Mucosa of rectum (tissue), 2 donors: ENCODE measurements at regions not wholly inside any gene's neighbourhood (a gene's known extent, or its start where the extent isn't known, plus 50 kb on each side); places are given as distances from the start of the nearest gene placed in this dataset.

Experiments used
- H3K27ac ChIP-seq, 2 donors: one replicate each; pipeline ENCODE4 v1.7.0; 2013; ENCODE audit warnings: inconsistent platforms in 2 of 2, low read depth in 2 of 2, low read length in 2 of 2
- H3K27me3 ChIP-seq, 2 donors: one replicate each; pipeline ENCODE4 v1.7.0; 2013; ENCODE audit warnings: low read length in 2 of 2; ENCODE audit not compliant: control insufficient read depth in 2 of 2, insufficient read depth in 2 of 2
- H3K36me3 ChIP-seq, 2 donors: one replicate each; pipeline ENCODE4 v1.7.0; 2013; ENCODE audit warnings: low read length in 2 of 2; ENCODE audit not compliant: control insufficient read depth in 2 of 2, insufficient read depth in 2 of 2
- H3K4me1 ChIP-seq, 2 donors: one replicate each; pipeline ENCODE4 v1.7.0; 2013; ENCODE audit warnings: low read length in 2 of 2, mild to moderate bottlenecking in 1 of 2; ENCODE audit not compliant: control insufficient read depth in 2 of 2, insufficient read depth in 2 of 2
- H3K4me3 ChIP-seq, 2 donors: one replicate each; pipeline ENCODE4 v1.7.0; 2013; ENCODE audit warnings: low read length in 2 of 2
- H3K9ac ChIP-seq, 2 donors: one replicate each; pipeline ENCODE4 v1.7.0; 2013; ENCODE audit warnings: low read length in 2 of 2, low read depth in 1 of 2, mild to moderate bottlenecking in 1 of 2
- H3K9me3 ChIP-seq, 2 donors: one replicate each; pipeline ENCODE4 v1.7.0; 2013; ENCODE audit warnings: low read length in 2 of 2; ENCODE audit not compliant: control insufficient read depth in 2 of 2
- donor health status: healthy.
- donor health status: Normal muscosa, but diverticular disease.

DNA sequence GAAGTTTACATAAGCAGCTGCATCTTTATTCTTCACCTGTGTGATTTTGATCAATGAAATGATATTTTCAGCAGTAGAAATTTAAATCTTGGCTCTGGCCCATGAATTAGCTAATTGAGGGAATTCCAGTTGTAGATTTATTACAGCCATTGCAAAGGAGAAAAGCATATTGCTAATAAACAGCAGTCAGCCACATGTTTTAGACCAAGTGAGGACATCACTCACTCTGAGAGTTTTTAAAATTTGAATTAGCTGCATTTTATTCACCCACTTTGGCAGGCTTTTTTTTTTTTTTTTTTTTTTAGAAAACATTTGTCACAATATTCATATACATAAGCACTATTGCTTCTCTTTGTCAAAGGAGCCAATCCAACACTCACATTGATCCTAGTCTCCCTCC lies 479.4 kb upstream of the VRK2 start:
- H3K4me3 ChIP-seq = no peak overlapping the region
- no peaks in the 10 kb centered on the region for H3K9me3 ChIP-seq
- H3K27ac ChIP-seq = no peak overlapping the region
- H3K36me3 ChIP-seq = no peaks in the 10 kb centered on the region
- H3K9ac ChIP-seq = no peak overlapping the region
- no peaks in the 10 kb centered on the region for H3K4me1 ChIP-seq
- H3K27me3 ChIP-seq = no peaks in the 10 kb centered on the region

GRCh38 chr2:57569396-57569795 lies 477.2 kb upstream of the VRK2 start:
- Histone ChIP-seq H3K9me3 (no peaks in the 10 kb centered on the region), H3K4me1 (no peaks in the 10 kb centered on the region), H3K4me3 (no peak overlapping the region), H3K36me3 (no peaks in the 10 kb centered on the region), H3K9ac (no peak overlapping the region), H3K27me3 (no peaks in the 10 kb centered on the region), H3K27ac (no peak overlapping the region)

DNA sequence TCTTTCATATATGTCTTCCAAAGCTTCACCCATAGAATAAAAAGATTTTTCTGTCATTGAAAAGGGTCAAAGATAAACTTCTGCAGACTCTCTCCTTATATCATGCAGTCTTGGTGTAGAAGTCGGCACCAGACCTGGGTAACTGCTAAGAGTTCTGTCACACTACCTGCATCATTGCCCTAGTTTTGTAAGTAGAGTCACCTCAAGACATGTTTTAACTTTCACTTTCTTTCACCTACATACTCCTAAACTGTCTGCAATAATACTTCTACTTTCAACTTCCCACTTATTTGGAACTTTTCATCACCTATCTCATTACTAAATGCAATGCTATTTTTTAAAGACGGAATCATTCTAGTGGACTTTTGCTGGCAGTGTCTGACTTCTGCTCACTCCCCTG lies 475.6 kb upstream of the VRK2 start:
- Histone ChIP-seq H3K9me3 (peaks cover 0 to 2% of the 10 kb centered on the region in 2 donors), H3K27ac (no peak overlapping the region), H3K4me3 (no peak overlapping the region), H3K27me3 (no peaks in the 10 kb centered on the region), H3K9ac (no peak overlapping the region), H3K36me3 (no peaks in the 10 kb centered on the region), H3K4me1 (no peaks in the 10 kb centered on the region)

- Histone ChIP-seq H3K36me3 (no peaks in the 10 kb centered on the region), H3K27me3 (no peaks in the 10 kb centered on the region), H3K27ac (no peak overlapping the region), H3K9me3 (peaks cover 0 to 2% of the 10 kb centered on the region in 2 donors), H3K4me3 (no peak overlapping the region), H3K9ac (no peak overlapping the region), H3K4me1 (no peaks in the 10 kb centered on the region)
Measured at GRCh38 chr2:57575700-57576268, 470.8 kb upstream of the VRK2 start.

DNA sequence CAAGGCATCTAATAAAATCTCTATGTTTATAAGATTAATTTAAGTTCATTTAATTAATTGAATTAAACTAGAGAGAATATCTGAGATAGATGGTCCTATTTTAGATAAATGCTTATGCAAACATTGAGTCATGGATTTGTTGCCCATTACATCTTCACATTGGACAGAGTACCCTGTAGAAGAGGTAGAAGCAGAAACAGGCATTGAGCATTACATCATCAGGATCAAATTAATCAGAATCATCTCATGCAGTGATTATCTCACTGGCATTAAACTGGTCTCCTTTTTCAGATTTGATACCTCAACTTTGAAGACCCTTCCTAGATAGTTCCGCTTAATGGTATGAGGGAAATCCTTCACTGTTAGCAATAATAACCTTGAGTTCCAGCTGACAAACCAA lies 469.6 kb upstream of the VRK2 start:
- no peaks in the 10 kb centered on the region for H3K4me1 ChIP-seq
- H3K4me3 ChIP-seq = no peak overlapping the region
- no peak overlapping the region for H3K9ac ChIP-seq
- peaks cover 0 to 2% of the 10 kb centered on the region in 2 donors for H3K9me3 ChIP-seq
- H3K27me3 ChIP-seq = no peaks in the 10 kb centered on the region
- no peak overlapping the region for H3K27ac ChIP-seq
- H3K36me3 ChIP-seq = no peaks in the 10 kb centered on the region

GRCh38 chr2:57597940-57598339 lies 448.7 kb upstream of the VRK2 start:
- H3K27ac ChIP-seq = no peak overlapping the region
- H3K4me1 ChIP-seq = no peaks in the 10 kb centered on the region
- no peaks in the 10 kb centered on the region for H3K27me3 ChIP-seq
- no peak overlapping the region for H3K9ac ChIP-seq
- H3K9me3 ChIP-seq = no peaks in the 10 kb centered on the region
- no peaks in the 10 kb centered on the region for H3K36me3 ChIP-seq
- H3K4me3 ChIP-seq = no peak overlapping the region

DNA sequence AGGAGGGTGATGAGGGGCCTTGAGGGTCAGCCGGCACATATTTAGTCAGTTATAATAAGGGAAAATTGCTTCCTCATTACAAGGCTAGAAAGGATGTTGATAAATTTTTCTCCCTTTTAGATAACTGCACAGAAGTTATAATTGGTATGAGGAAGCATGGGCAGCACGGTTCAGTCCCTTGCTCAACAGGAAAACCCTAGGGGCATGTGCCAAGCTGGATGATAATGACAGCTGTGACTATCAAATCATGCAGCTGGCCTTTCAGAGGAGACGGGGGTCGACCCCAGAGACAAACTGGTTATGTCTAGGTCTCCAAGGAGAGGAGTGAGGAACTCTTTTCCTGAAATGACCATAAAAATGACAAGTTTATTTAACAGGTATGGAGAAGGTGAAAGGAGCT lies 448.1 kb upstream of the VRK2 start:
- H3K9ac ChIP-seq = no peak overlapping the region
- H3K4me1 ChIP-seq = no peaks in the 10 kb centered on the region
- H3K27ac ChIP-seq = no peak overlapping the region
- no peaks in the 10 kb centered on the region for H3K27me3 ChIP-seq
- H3K4me3 ChIP-seq = no peak overlapping the region
- no peaks in the 10 kb centered on the region for H3K9me3 ChIP-seq
- H3K36me3 ChIP-seq = no peaks in the 10 kb centered on the region

DNA sequence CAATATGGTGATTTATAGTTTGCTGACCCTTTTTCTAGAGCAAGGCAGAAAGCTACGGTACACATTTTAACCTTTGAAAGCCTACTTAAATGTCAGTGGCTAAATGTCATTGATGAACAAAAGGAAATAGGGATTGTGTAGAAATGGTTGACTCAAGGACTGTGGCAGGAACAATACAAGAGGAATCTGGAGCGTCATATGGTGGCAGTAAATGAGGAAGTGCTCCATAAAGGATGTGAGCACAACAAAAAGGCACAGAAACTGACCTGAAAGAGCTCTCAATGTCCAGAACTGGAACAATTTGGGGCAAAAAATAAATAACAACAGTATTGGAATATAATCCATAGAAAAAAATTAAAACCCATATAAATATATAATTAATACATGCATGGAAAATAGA lies 443.9 kb upstream of the VRK2 start:
- Histone ChIP-seq H3K4me3 (no peak overlapping the region), H3K4me1 (no peaks in the 10 kb centered on the region), H3K27me3 (no peaks in the 10 kb centered on the region), H3K27ac (no peak overlapping the region), H3K9ac (no peak overlapping the region), H3K9me3 (no peaks in the 10 kb centered on the region), H3K36me3 (no peaks in the 10 kb centered on the region)

DNA sequence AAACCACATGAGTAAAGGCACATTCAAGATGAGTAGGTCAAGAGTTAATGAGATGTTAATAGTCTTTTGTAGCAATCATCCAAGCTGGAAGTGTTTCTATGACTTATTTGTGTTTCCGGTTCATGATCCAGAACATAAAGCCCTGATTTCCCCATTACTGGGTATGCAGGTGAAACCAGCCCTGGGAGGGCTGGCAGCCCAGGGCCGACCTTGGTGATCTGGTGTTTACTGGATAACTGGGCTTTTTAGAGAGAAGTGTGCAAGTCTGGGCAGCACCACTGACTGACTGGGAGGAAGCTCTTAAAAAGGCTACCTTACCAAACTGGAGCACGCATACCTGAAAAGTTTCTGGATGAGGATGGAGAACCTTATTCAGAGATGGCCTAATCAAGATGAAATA lies 431.6 kb upstream of the VRK2 start:
- Histone ChIP-seq H3K36me3 (no peaks in the 10 kb centered on the region), H3K9me3 (no peaks in the 10 kb centered on the region), H3K9ac (no peak overlapping the region), H3K4me1 (no peaks in the 10 kb centered on the region), H3K4me3 (no peak overlapping the region), H3K27ac (no peak overlapping the region), H3K27me3 (no peaks in the 10 kb centered on the region)

- no peak overlapping the region for H3K27ac ChIP-seq
- H3K4me3 ChIP-seq = no peak overlapping the region
- H3K36me3 ChIP-seq = no peaks in the 10 kb centered on the region
- H3K27me3 ChIP-seq = no peaks in the 10 kb centered on the region
- no peaks in the 10 kb centered on the region for H3K4me1 ChIP-seq
- no peaks in the 10 kb centered on the region for H3K9me3 ChIP-seq
- no peak overlapping the region for H3K9ac ChIP-seq
Measured at GRCh38 chr2:57615855-57616556, 430.6 kb upstream of the VRK2 start.
